Activated CD4-positive, alpha-beta memory T cell treated with anti-CD3 and anti-CD28 coated beads, Interleukin-2, amount 10 ng/mL, durations not matched to agents 7 days and 5 days (primary cell): ENCODE measurements at regions not wholly inside any gene's neighbourhood (a gene's known extent, or its start where the extent isn't known, plus 50 kb on each side); places are given as distances from the start of the nearest gene placed in this dataset.
A peak's percentile ranks its signal among the peaks of the same experiment; 100 is the strongest.
"Not testable (repeated sequence)": the region's sequence is repeated elsewhere in the genome, so short reads cannot be mapped to it uniquely, and the experiment has no call there.

Source experiments
- CTCF ChIA-PET: fragments of 350-600 bp; sonication (Branson Sonifier 250); formaldehyde crosslinking; loops from one replicate; lab custom pipeline; 2021; ENCODE audit warnings: antibody characterized with exemption, inconsistent platforms; lab: Charles Lee
- POLR2A ChIA-PET: fragments of 350-600 bp; sonication (Branson Sonifier 250); formaldehyde crosslinking; loops from one replicate; lab custom pipeline; 2021; ENCODE audit warnings: antibody characterized with exemption; lab: Charles Lee
- DNase-seq: peaks from one replicate; pipeline ENCODE4 v3.0.0-alpha.2; 2020
- H3K27ac Mint-ChIP-seq: one replicate; pipeline ENCODE4 v1.8.0; 2021; ENCODE audit warnings: mild to moderate bottlenecking, mixed read lengths
- H3K27me3 Mint-ChIP-seq: one replicate; pipeline ENCODE4 v1.8.0; 2021; ENCODE audit warnings: mixed read lengths
- H3K36me3 Mint-ChIP-seq: one replicate; pipeline ENCODE4 v1.8.0; 2021; ENCODE audit warnings: low read depth, mixed read lengths
- H3K4me1 Mint-ChIP-seq: one replicate; pipeline ENCODE4 v1.8.0; 2021; ENCODE audit warnings: mixed read lengths
- H3K4me3 Mint-ChIP-seq: one replicate; pipeline ENCODE4 v1.8.0; 2021; ENCODE audit warnings: mild to moderate bottlenecking, mixed read lengths
- H3K9me3 Mint-ChIP-seq: one replicate; pipeline ENCODE4 v1.8.0; 2021; ENCODE audit warnings: mixed read lengths

- Mint-ChIP-seq H3K4me1 (no peaks in the 10 kb centered on the region), H3K9me3 (no peaks in the 10 kb centered on the region), H3K4me3 (no peak overlapping the region), H3K36me3 (no peaks in the 10 kb centered on the region), H3K27me3 (peaks cover 15% of the 10 kb centered on the region), H3K27ac (no peak overlapping the region)
- CTCF ChIA-PET, result no interaction called here
- POLR2A ChIA-PET, result no interaction called here
- DNase-seq, result no peak
These were observed 516.6 kb upstream of the C16orf82 start for GRCh38 chr16:26550111-26550610.

- Mint-ChIP-seq H3K9me3 (no peaks in the 10 kb centered on the region), H3K4me1 (no peaks in the 10 kb centered on the region), H3K27me3 (peaks cover 11% of the 10 kb centered on the region), H3K36me3 (no peaks in the 10 kb centered on the region), H3K27ac (no peak overlapping the region), H3K4me3 (no peak overlapping the region)
- CTCF ChIA-PET, result no interaction called here
- DNase-seq, result no peak
- POLR2A ChIA-PET, result no interaction called here
These were observed 512.7 kb upstream of the C16orf82 start for GRCh38 chr16:26554030-26554429.

GRCh38 chr16:26561303-26561702 is 505.4 kb upstream of the C16orf82 start:
- H3K36me3 Mint-ChIP-seq, result no peaks in the 10 kb centered on the region
- ChIA-PET POLR2A (no interaction called here), CTCF (no interaction called here)
- no peak for DNase-seq
- no peak overlapping the region for H3K27ac Mint-ChIP-seq
- H3K4me3 Mint-ChIP-seq, result no peak overlapping the region
- no peaks in the 10 kb centered on the region for H3K4me1 Mint-ChIP-seq
- peaks cover 23% of the 10 kb centered on the region for H3K27me3 Mint-ChIP-seq
- no peaks in the 10 kb centered on the region for H3K9me3 Mint-ChIP-seq

- H3K9me3 Mint-ChIP-seq, result no peaks in the 10 kb centered on the region
- ChIA-PET POLR2A (no interaction called here), CTCF (no interaction called here)
- DNase-seq, result no peak
- peaks cover 20% of the 10 kb centered on the region for H3K27me3 Mint-ChIP-seq
- no peaks in the 10 kb centered on the region for H3K36me3 Mint-ChIP-seq
- H3K27ac Mint-ChIP-seq, result no peak overlapping the region
- H3K4me3 Mint-ChIP-seq, result no peak overlapping the region
- no peaks in the 10 kb centered on the region for H3K4me1 Mint-ChIP-seq
These were observed 503.7 kb upstream of the C16orf82 start for GRCh38 chr16:26563018-26563417.

DNA sequence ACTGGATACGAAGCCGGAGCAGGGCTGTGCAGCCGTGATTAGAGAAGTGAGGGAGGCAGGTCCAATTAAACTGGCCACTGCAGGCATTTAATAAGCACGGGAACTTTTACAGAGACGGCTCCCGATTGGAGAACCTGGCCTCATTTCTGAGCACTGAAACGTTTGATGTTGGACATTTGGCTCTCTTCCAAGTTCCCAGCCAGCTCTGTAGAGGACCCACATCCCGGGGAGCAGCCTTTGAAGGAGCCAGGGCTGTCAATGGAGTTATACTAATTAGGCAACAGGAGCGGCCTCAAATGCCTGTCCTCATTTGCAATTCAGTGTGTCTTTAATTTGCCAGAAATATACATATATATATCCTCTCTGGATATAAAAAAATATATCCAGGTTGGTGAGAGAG is 499.4 kb upstream of the C16orf82 start:
- H3K4me3 Mint-ChIP-seq, result no peak overlapping the region
- H3K36me3 Mint-ChIP-seq, result no peaks in the 10 kb centered on the region
- H3K27me3 Mint-ChIP-seq, result peaks cover 16% of the 10 kb centered on the region
- H3K27ac Mint-ChIP-seq, result no peak overlapping the region
- ChIA-PET POLR2A (no interaction called here), CTCF (no interaction called here)
- no peak for DNase-seq
- peaks cover 3% of the 10 kb centered on the region for H3K4me1 Mint-ChIP-seq
- no peaks in the 10 kb centered on the region for H3K9me3 Mint-ChIP-seq

- no peak overlapping the region for H3K27ac Mint-ChIP-seq
- DNase-seq, result no peak
- peaks cover 3% of the 10 kb centered on the region for H3K4me1 Mint-ChIP-seq
- H3K36me3 Mint-ChIP-seq, result no peaks in the 10 kb centered on the region
- CTCF ChIA-PET, result interaction anchor here (1.2 to 1.5 kb wide), 2 partner anchors 10 to 76 kb away, joined by 5 read pairs; no protein-coding TSS in a partner anchor
- peaks cover 3% of the 10 kb centered on the region for H3K27me3 Mint-ChIP-seq
- POLR2A ChIA-PET, result no interaction called here
- H3K9me3 Mint-ChIP-seq, result no peaks in the 10 kb centered on the region
- no peak overlapping the region for H3K4me3 Mint-ChIP-seq
These were observed 496.9 kb upstream of the C16orf82 start for GRCh38 chr16:26569793-26570192.

DNA sequence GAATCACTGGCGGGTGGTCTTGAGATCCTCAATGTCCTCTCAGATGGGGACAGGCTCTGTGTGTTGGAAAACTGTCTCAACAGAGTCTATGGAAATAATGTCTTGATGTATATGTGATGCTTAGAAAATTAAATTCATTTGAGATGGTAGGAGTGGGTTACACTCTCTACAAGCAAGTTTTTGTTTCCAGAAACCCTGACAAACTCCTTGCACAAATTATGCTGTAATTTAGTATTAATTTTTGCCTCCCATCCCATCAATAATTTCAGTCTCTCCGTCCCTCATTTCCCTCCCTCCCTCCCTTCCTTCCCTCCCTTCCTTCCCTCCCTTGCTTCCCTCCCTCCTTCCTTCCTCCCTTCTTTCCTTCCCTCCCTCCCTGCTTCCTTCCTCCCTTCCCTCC is 488.0 kb upstream of the C16orf82 start:
- CTCF ChIA-PET, result no interaction called here
- Mint-ChIP-seq H3K36me3 (no peaks in the 10 kb centered on the region), H3K4me1 (no peaks in the 10 kb centered on the region), H3K27me3 (peaks cover 27% of the 10 kb centered on the region), H3K27ac (no peak overlapping the region), H3K9me3 (peaks cover 6% of the 10 kb centered on the region), H3K4me3 (no peak overlapping the region)
- DNase-seq, result no peak
- POLR2A ChIA-PET, result no interaction called here

DNA sequence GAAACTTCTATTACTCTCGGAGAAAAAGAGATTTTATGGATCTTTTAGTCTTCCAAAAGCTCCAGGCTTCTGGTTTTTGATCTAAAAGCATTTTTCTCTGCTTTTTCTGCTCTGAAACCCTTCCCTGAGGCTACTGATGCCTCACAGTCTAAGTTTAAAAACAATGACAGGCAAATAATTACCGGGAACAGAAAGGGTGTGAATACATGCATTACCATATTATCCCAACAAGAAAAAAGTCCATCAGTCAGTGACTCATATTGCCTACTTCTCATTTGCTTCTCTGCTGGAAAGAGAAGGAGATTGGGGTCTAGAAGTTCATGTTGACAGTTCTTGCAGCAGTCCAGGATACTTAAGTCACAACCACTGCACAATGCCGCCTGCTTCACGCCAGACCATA is 482.9 kb upstream of the C16orf82 start:
- H3K4me3 Mint-ChIP-seq, result no peak overlapping the region
- POLR2A ChIA-PET, result no interaction called here
- no peaks in the 10 kb centered on the region for H3K4me1 Mint-ChIP-seq
- no peak for DNase-seq
- H3K27me3 Mint-ChIP-seq, result peaks cover 35% of the 10 kb centered on the region
- H3K36me3 Mint-ChIP-seq, result no peaks in the 10 kb centered on the region
- H3K9me3 Mint-ChIP-seq, result peaks cover 13% of the 10 kb centered on the region
- H3K27ac Mint-ChIP-seq, result no peak overlapping the region
- CTCF ChIA-PET, result no interaction called here

- peaks cover 8% of the 10 kb centered on the region for H3K9me3 Mint-ChIP-seq
- DNase-seq, result no peak
- no peak overlapping the region for H3K27ac Mint-ChIP-seq
These were observed 473.0 kb upstream of the C16orf82 start for GRCh38 chr16:26593700-26594099.

GRCh38 chr16:26594666-26595065 is 472.1 kb upstream of the C16orf82 start:
- no peak for DNase-seq
- peak overlapping the region; percentile 2 for H3K27ac Mint-ChIP-seq
- H3K27me3 Mint-ChIP-seq, result peaks cover 10% of the 10 kb centered on the region
- H3K4me1 Mint-ChIP-seq, result peaks cover 50% of the 10 kb centered on the region
- peaks cover 14% of the 10 kb centered on the region for H3K36me3 Mint-ChIP-seq
- ChIA-PET CTCF (no interaction called here), POLR2A (no interaction called here)
- no peak overlapping the region for H3K4me3 Mint-ChIP-seq
- H3K9me3 Mint-ChIP-seq, result peaks cover 10% of the 10 kb centered on the region

More at GRCh38 chr16:26593700-26594099, 473.0 kb upstream of the C16orf82 start:
- H3K27me3 Mint-ChIP-seq, result peaks cover 14% of the 10 kb centered on the region
- H3K36me3 Mint-ChIP-seq, result peaks cover 9% of the 10 kb centered on the region
- no peak overlapping the region for H3K4me3 Mint-ChIP-seq
- H3K4me1 Mint-ChIP-seq, result peaks cover 41% of the 10 kb centered on the region
- CTCF ChIA-PET, result interaction anchor here (0.6 kb wide), 1 partner anchor 70 kb away, joined by 4 read pairs; no protein-coding TSS in a partner anchor
- POLR2A ChIA-PET, result no interaction called here

DNA sequence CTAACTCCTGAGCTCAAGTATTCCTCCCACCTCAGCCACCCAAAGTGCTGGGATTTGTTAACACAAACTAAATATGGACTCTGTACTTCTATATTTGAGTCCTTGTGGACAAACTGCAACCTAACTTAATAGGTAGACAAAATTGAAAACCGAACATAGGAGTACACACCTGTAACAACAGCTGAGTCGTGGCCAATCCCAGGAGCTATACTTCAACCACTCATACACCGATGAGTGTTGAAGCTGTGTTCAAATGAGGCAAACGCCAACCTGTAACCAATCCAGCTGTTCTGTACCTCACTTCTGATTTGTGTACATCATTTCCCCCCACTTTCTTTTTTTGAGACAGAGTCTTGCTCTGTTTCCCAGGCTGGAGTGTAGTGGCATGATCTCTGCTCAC is 471.5 kb upstream of the C16orf82 start:
- H3K4me3 Mint-ChIP-seq, result no peak overlapping the region
- H3K9me3 Mint-ChIP-seq, result peaks cover 12% of the 10 kb centered on the region
- ChIA-PET CTCF (no interaction called here), POLR2A (no interaction called here)
- H3K27ac Mint-ChIP-seq, result no peak overlapping the region
- H3K4me1 Mint-ChIP-seq, result peaks cover 53% of the 10 kb centered on the region
- peaks cover 15% of the 10 kb centered on the region for H3K36me3 Mint-ChIP-seq
- no peak for DNase-seq
- peaks cover 10% of the 10 kb centered on the region for H3K27me3 Mint-ChIP-seq

DNA sequence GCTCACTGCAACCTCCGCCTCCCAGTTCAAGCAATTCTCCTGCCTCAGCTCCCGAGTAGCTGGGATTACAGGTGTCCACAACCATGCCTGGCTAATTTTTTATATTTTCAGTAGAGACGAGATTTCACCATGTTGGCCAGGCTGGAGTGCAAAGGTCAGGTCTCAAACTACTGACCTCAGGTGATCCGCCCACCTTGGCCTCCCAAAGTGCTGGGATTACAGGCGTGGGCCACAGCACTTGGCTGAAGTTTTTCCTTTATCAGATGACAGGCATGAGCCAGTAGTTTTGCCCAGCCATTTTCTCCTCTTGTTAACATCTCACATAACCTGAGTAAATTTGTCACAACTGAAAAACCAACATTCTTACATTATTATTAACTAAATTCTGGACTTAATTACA is 470.7 kb upstream of the C16orf82 start:
- H3K27ac Mint-ChIP-seq, CTCF ChIA-PET, DNase-seq, H3K4me3 Mint-ChIP-seq, H3K27me3 Mint-ChIP-seq, POLR2A ChIA-PET: not testable (repeated sequence)
- Mint-ChIP-seq H3K4me1 (peaks cover 55% of the 10 kb centered on the region), H3K36me3 (peaks cover 15% of the 10 kb centered on the region), H3K9me3 (peaks cover 12% of the 10 kb centered on the region)

DNA sequence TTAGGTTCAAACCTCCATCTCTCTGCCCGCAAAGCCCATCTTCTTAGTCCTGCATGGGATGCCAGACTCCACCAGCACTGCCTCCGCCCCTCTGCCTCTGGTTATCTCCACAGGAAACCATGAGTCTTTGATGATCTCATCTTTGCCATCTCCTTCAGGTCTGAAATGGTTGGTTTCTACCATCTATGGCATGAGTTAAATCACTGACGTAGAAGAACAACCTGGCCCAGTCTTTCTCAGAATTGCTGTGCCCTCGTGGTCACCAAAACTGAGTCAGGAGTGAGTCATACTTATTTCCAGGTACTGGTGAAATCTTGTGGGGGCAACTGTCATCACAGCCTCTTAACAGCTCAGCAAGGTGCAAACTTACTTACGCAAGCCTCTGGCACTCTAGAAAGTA is 468.7 kb upstream of the C16orf82 start:
- peak overlapping the region; percentile 85 for H3K27ac Mint-ChIP-seq
- DNase-seq, result peak; percentile 80
- H3K27me3 Mint-ChIP-seq, result peaks cover 2% of the 10 kb centered on the region
- H3K36me3 Mint-ChIP-seq, result peaks cover 19% of the 10 kb centered on the region
- H3K9me3 Mint-ChIP-seq, result peaks cover 12% of the 10 kb centered on the region
- ChIA-PET CTCF (interaction anchor here (1.5 kb wide), 1 partner anchor 48 kb away, joined by 4 read pairs; no protein-coding TSS in a partner anchor), POLR2A (interaction anchor here (1.2 to 1.3 kb wide), 2 partner anchors 16 to 1537 kb away, joined by 3 to 5 read pairs; no protein-coding TSS in a partner anchor)
- peaks cover 64% of the 10 kb centered on the region for H3K4me1 Mint-ChIP-seq
- peak overlapping the region; percentile 3 for H3K4me3 Mint-ChIP-seq
